Tibial nerve (tissue), 4 donors: ENCODE measurements at regions not wholly inside any gene's neighbourhood (a gene's known extent, or its start where the extent isn't known, plus 50 kb on each side); places are given as distances from the start of the nearest gene placed in this dataset.
"Not testable (repeated sequence)": the region's sequence is repeated elsewhere in the genome, so short reads cannot be mapped to it uniquely, and the experiment has no call there.

ENCODE experiments used
- DNase-seq, 2 donors: peaks; one replicate each; pipeline ENCODE4 v3.0.0-alpha.2; 2019; ENCODE audit warnings: low spot score in 2 of 2
- H3K27ac ChIP-seq, 4 donors: fragments of 200-600 bp; sonication (generic) in 3 of 4; one replicate each; pipeline ENCODE4 v1.5.1; 2017 to 2019; ENCODE audit warnings: mild to moderate bottlenecking in 1 of 4
- H3K27me3 ChIP-seq, 2 donors: fragments of 200-600 bp; sonication (generic) in 1 of 2; one replicate each; pipeline versions ENCODE4 v1.5.1 to v1.6.0; 2017 to 2019
- H3K36me3 ChIP-seq, 3 donors: fragments of 200-600 bp; sonication (generic); one replicate each; pipeline ENCODE4 v1.5.1; 2018 to 2019
- H3K4me1 ChIP-seq, 4 donors: fragments of 200-600 bp; sonication (generic) in 3 of 4; one replicate each; pipeline ENCODE4 v1.5.1; 2017 to 2019
- H3K4me3 ChIP-seq, 4 donors: fragments of 200-600 bp; sonication (generic) in 3 of 4; one replicate each; pipeline ENCODE4 v1.5.1; 2017 to 2019; ENCODE audit warnings: mild to moderate bottlenecking in 1 of 4, moderate library complexity in 1 of 4
- H3K9me3 ChIP-seq, 4 donors: fragments of 200-600 bp; sonication (generic) in 3 of 4; one replicate each; pipeline ENCODE4 v1.5.1; 2017 to 2019
- CTCF ChIP-seq, 5 experiments: fragments of 200-600 bp in 3 of 5; fragments of 450-650 bp in 2 of 5; sonication (generic) in 3 of 5; IDR thresholded peaks; one replicate each; pipeline ENCODE4 v1.5.1; 2016 to 2019; ENCODE audit warnings: antibody characterized with exemption in 5 of 5, mild to moderate bottlenecking in 3 of 5, moderate library complexity in 2 of 5
- EP300 ChIP-seq, 2 donors: sonication (generic); formaldehyde crosslinking; IDR thresholded peaks; one replicate each; pipeline ENCODE4 v1.6.1; 2017; ENCODE audit warnings: antibody characterized with exemption in 2 of 2, mild to moderate bottlenecking in 1 of 2
- POLR2A ChIP-seq, 2 donors: fragments of 450-650 bp; IDR thresholded peaks; one replicate each; pipeline ENCODE4 v1.6.1; 2017; ENCODE audit warnings: antibody characterized with exemption in 2 of 2, mild to moderate bottlenecking in 2 of 2, moderate library complexity in 2 of 2
- WGBS, 2 donors: methylation state at CpG; one replicate each; pipeline ENCODE4 v1.1.5; 2018; 5-methylcytosine and 5-hydroxymethylcytosine counted together

DNA sequence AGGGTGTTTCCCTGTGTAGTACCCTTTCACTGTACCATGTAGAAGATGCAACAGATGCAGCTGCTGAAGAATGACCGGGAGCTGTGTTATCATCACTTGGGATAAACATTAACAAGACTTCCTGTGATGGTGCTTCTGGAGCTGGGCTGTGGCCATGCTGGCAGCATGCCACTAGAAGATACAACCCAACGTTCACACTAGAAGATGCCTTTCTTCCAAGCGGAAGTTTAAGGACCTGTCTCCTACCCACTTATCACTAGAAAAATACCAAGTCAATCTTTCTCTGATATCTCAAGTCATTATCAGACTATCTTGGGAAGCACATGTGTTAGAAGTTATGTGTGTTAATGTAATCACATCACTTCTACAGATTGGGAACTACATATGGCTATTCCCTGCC lies 953.5 kb downstream of the CNTNAP5 start:
- no peaks in the 10 kb centered on the region for H3K9me3 ChIP-seq
- no peaks in the 10 kb centered on the region for H3K27me3 ChIP-seq
- H3K4me1 ChIP-seq = peaks cover 0 to 5% (median 0%) of the 10 kb centered on the region in 4 donors
- DNase-seq = no peak
- no peak for TF ChIP-seq POLR2A (IDR thresholded peaks at IDR 0.05)
- TF ChIP-seq CTCF (IDR thresholded peaks at IDR 0.05) = no peak
- no peak for TF ChIP-seq EP300 (IDR thresholded peaks at IDR 0.05)
- H3K36me3 ChIP-seq = no peaks in the 10 kb centered on the region
- no peak overlapping the region for H3K4me3 ChIP-seq
- H3K27ac ChIP-seq = no peak overlapping the region
- WGBS, 2 donors = 47 to 73% methylated on average over 3 of the region's 3 CpGs

DNA sequence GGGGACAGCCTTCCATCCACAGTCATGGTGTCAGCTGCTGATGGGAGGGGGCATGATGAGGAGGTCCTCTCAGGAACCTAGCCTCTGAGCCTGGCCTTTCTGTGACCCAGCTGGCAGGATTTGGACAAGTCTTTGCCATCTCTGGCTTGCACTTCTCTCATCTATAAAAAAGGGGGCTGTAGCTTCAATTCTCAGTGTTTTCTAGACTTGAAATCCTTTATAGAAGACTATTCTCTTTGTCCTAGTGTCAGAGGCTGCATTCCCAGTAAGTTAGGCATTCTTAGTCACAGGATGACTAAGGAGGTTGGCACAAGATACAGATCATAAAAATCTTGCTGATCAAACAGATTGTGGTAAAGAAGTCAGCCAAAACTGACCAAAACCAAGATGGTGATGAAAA lies 958.5 kb downstream of the CNTNAP5 start:
- Histone ChIP-seq H3K9me3 (no peaks in the 10 kb centered on the region), H3K36me3 (no peaks in the 10 kb centered on the region), H3K4me3 (no peak overlapping the region), H3K4me1 (peaks cover 0 to 6% (median 3%) of the 10 kb centered on the region in 4 donors), H3K27me3 (no peaks in the 10 kb centered on the region), H3K27ac (no peak overlapping the region)
- TF ChIP-seq EP300 (IDR thresholded peaks at IDR 0.05) (no peak), CTCF (IDR thresholded peaks at IDR 0.05) (no peak), POLR2A (IDR thresholded peaks at IDR 0.05) (no peak)
- DNase-seq = no peak

DNA sequence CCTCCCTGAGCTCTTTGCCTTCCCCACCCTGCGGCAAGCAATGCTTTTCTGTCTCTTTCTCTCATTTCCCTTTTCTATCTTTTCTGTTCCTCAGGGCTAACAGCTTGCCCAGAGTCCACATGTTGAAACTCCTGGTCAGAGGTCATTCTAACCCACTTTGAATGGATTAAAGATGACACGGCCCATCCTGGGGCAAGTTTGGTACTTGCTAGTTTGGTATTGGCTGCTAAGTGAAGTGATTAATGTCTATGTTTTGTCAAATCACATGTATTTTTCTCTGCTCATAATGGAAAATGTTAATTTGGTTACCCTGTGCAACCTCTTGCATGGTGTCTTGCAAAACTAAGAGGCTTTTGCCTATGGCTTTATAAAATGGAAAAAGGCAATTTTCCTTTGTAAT lies 960.2 kb downstream of the CNTNAP5 start:
- no peaks in the 10 kb centered on the region for H3K9me3 ChIP-seq
- H3K4me1 ChIP-seq = peaks cover 0 to 6% (median 3%) of the 10 kb centered on the region in 4 donors
- 56 to 59% methylated on average over 2 of the region's 2 CpGs for WGBS, 2 donors
- no peak overlapping the region for H3K4me3 ChIP-seq
- DNase-seq = no peak
- no peaks in the 10 kb centered on the region for H3K27me3 ChIP-seq
- peak overlapping the region in 1 of 4 donors; percentile 43 for H3K27ac ChIP-seq
- no peak for TF ChIP-seq EP300 (IDR thresholded peaks at IDR 0.05)
- no peak for TF ChIP-seq POLR2A (IDR thresholded peaks at IDR 0.05)
- TF ChIP-seq CTCF (IDR thresholded peaks at IDR 0.05) = no peak
- no peaks in the 10 kb centered on the region for H3K36me3 ChIP-seq

- Histone ChIP-seq H3K27me3 (no peaks in the 10 kb centered on the region), H3K36me3 (no peaks in the 10 kb centered on the region), H3K4me3 (no peak overlapping the region), H3K4me1 (peaks cover 0 to 6% (median 3%) of the 10 kb centered on the region in 4 donors), H3K27ac (peak overlapping the region in 1 of 4 donors; percentile 43), H3K9me3 (no peaks in the 10 kb centered on the region)
- WGBS, 2 donors = 60 to 79% methylated on average over 4 of the region's 4 CpGs
- DNase-seq = no peak
- TF ChIP-seq CTCF (IDR thresholded peaks at IDR 0.05) (no peak), POLR2A (IDR thresholded peaks at IDR 0.05) (no peak), EP300 (IDR thresholded peaks at IDR 0.05) (no peak)
Observed at GRCh38 chr2:124986136-124986535, 961.0 kb downstream of the CNTNAP5 start.

GRCh38 chr2:124986870-124987269 lies 961.8 kb downstream of the CNTNAP5 start:
- H3K36me3 ChIP-seq, H3K9me3 ChIP-seq, H3K4me3 ChIP-seq, H3K27me3 ChIP-seq, H3K27ac ChIP-seq, H3K4me1 ChIP-seq, DNase-seq: not testable (repeated sequence)
- WGBS, 2 donors = 91 to 92% methylated on average over 11 of the region's 11 CpGs

- not testable (repeated sequence) for H3K27me3 ChIP-seq, H3K4me3 ChIP-seq, H3K9me3 ChIP-seq, DNase-seq, H3K4me1 ChIP-seq, H3K27ac ChIP-seq, H3K36me3 ChIP-seq
- WGBS, 2 donors = 94 to 98% methylated on average over 21 to 24 of the region's 28 CpGs
Observed at GRCh38 chr2:124987436-124987835, 962.3 kb downstream of the CNTNAP5 start.
